HepG2 (cell line): ENCODE measurements at regions not wholly inside any gene's neighbourhood (a gene's known extent, or its start where the extent isn't known, plus 50 kb on each side); places are given as distances from the start of the nearest gene placed in this dataset.

Source experiments
- DZIP1 ChIP-seq: sonication (generic); formaldehyde crosslinking; IDR thresholded peaks from 2 replicates; pipeline ENCODE4 v1.5.0; 2020; ENCODE audit warnings: mild to moderate bottlenecking, missing genetic modification reagents
- RERE ChIP-seq: IDR thresholded peaks from 2 replicates; pipeline ENCODE4 v1.6.1; 2016; ENCODE audit warnings: low read depth, missing genetic modification reagents, missing compliant biosample characterization
- THRA ChIP-seq: sonication (generic); formaldehyde crosslinking; IDR thresholded peaks from 2 replicates; pipeline ENCODE4 v1.4.0; 2020; ENCODE audit warnings: missing genetic modification reagents, borderline replicate concordance
- ZNF142 ChIP-seq: sonication (generic); formaldehyde crosslinking; IDR thresholded peaks from 2 replicates; pipeline ENCODE4 v1.4.0; 2020; ENCODE audit warnings: missing genetic modification reagents
- ZNF543 ChIP-seq: sonication (generic); formaldehyde crosslinking; IDR thresholded peaks from 2 replicates; pipeline ENCODE4 v1.4.0; 2020; ENCODE audit warnings: mild to moderate bottlenecking, missing genetic modification reagents
- ZNF574 ChIP-seq: sonication (generic); formaldehyde crosslinking; IDR thresholded peaks from 2 replicates; pipeline ENCODE4 v1.4.0; 2020; ENCODE audit warnings: missing genetic modification reagents
- ZNF598 ChIP-seq: sonication (generic); formaldehyde crosslinking; IDR thresholded peaks from 2 replicates; pipeline ENCODE4 v1.5.1; 2020; ENCODE audit warnings: mild to moderate bottlenecking, missing genetic modification reagents, borderline replicate concordance
- ZNF605 ChIP-seq: sonication (generic); formaldehyde crosslinking; IDR thresholded peaks from 2 replicates; pipeline ENCODE4 v1.8.0; 2022; ENCODE audit warnings: mild to moderate bottlenecking, missing genetic modification reagents
- ZNF616 ChIP-seq: sonication (generic); formaldehyde crosslinking; IDR thresholded peaks from 2 replicates; pipeline ENCODE4 v1.5.0; 2020; ENCODE audit warnings: low read depth, mild to moderate bottlenecking, missing genetic modification reagents
- ZNF660 ChIP-seq: sonication (generic); formaldehyde crosslinking; IDR thresholded peaks from 2 replicates; pipeline ENCODE4 v1.5.1; 2020; ENCODE audit warnings: mild to moderate bottlenecking, low read depth, missing genetic modification reagents, borderline replicate concordance

- peak; percentile 50; the same call in 1 of the 2 replicates for TF ChIP-seq RERE (CRISPR knock-in tag)
- no peak for TF ChIP-seq ZNF598 (CRISPR knock-in tag)
- no peak for TF ChIP-seq ZNF605 (CRISPR knock-in tag)
- no peak for TF ChIP-seq ZNF142
- TF ChIP-seq ZNF660 (CRISPR knock-in tag) = no peak
- no peak for TF ChIP-seq ZNF574
- no peak for TF ChIP-seq DZIP1 (CRISPR knock-in tag)
- TF ChIP-seq THRA (CRISPR knock-in tag) = 0 out of 2 replicates have a peak, but pooled peaks have one; percentile 11
- no peak for TF ChIP-seq ZNF543 (CRISPR knock-in tag)
- TF ChIP-seq ZNF616 (CRISPR knock-in tag) = no peak
Measured at GRCh38 chr21:28256420-28256831, 736.3 kb downstream of the LTN1 start (continued).
